Hepatocyte (in vitro differentiated cells): ENCODE measurements at regions not wholly inside any gene's neighbourhood (a gene's known extent, or its start where the extent isn't known, plus 50 kb on each side); places are given as distances from the start of the nearest gene placed in this dataset.

Experiments used
- DNase-seq: peaks from one replicate; pipeline ENCODE4 v3.0.0-alpha.2; 2016; ENCODE audit warnings: low spot score
- H2AFZ ChIP-seq: fragments of 200-600 bp; sonication (generic); 2 replicates; pipeline ENCODE4 v1.6.0; 2016; ENCODE audit warnings: antibody characterized with exemption, mild to moderate bottlenecking
- H3K27ac ChIP-seq: fragments of 200-600 bp; sonication (generic); 2 replicates; pipeline ENCODE4 v1.5.1; 2016; ENCODE audit warnings: mild to moderate bottlenecking
- H3K27me3 ChIP-seq: fragments of 200-600 bp; sonication (generic); 2 replicates; pipeline ENCODE4 v1.6.1; 2016
- H3K36me3 ChIP-seq: fragments of 200-600 bp; sonication (generic); replicated peaks from 2 replicates; pipeline ENCODE4 v1.5.1; 2016; ENCODE audit warnings: low read depth; ENCODE audit not compliant: insufficient read depth
- H3K4me1 ChIP-seq: fragments of 200-600 bp; sonication (generic); 2 replicates; pipeline ENCODE4 v1.5.1; 2016; ENCODE audit warnings: mild to moderate bottlenecking, moderate library complexity; ENCODE audit not compliant: insufficient read depth
- H3K4me2 ChIP-seq: fragments of 200-600 bp; sonication (generic); 2 replicates; pipeline ENCODE4 v1.6.0; 2016
- H3K4me3 ChIP-seq: fragments of 200-600 bp; sonication (generic); 2 replicates; pipeline ENCODE4 v1.5.1; 2016; ENCODE audit warnings: mild to moderate bottlenecking
- H3K79me2 ChIP-seq: fragments of 200-600 bp; sonication (generic); 2 replicates; pipeline ENCODE4 v1.6.0; 2017; ENCODE audit warnings: mild to moderate bottlenecking
- H3K9me2 ChIP-seq: fragments of 200-600 bp; sonication (generic); replicated peaks from 2 replicates; pipeline ENCODE4 v1.6.0; 2017; ENCODE audit warnings: mild to moderate bottlenecking; ENCODE audit not compliant: insufficient read depth
- H3K9me3 ChIP-seq: fragments of 200-600 bp; sonication (generic); 2 replicates; pipeline ENCODE4 v1.5.1; 2016; ENCODE audit warnings: low read depth, mild to moderate bottlenecking
- H4K20me1 ChIP-seq: fragments of 200-600 bp; sonication (generic); 2 replicates; pipeline ENCODE4 v1.6.0; 2016; ENCODE audit warnings: mild to moderate bottlenecking; ENCODE audit not compliant: insufficient read depth, poor library complexity, severe bottlenecking
- EZH2 ChIP-seq: fragments of 200-600 bp; sonication (generic); IDR thresholded peaks from 2 replicates; pipeline ENCODE4 v1.6.1; 2016; ENCODE audit warnings: antibody characterized with exemption, mild to moderate bottlenecking, borderline replicate concordance
- EZH2phosphoT487 ChIP-seq: fragments of 200-600 bp; sonication (generic); IDR thresholded peaks from one replicate; pipeline ENCODE4 v1.6.1; 2018; ENCODE audit warnings: antibody characterized with exemption, mild to moderate bottlenecking, low read depth, moderate library complexity; ENCODE audit not compliant: unreplicated experiment, severe bottlenecking
- WGBS: methylation state at CpG from one replicate; pipeline ENCODE4 v1.1.6; 2016; ENCODE audit warnings: low lambda C conversion rate; ENCODE audit errors: missing lambda C conversion rate; 5-methylcytosine and 5-hydroxymethylcytosine counted together
- TF ChIP-seq, protein P1 (sequence below): fragments of 200-600 bp; sonication (generic); IDR thresholded peaks from 2 replicates; pipeline ENCODE4 v1.5.1; 2016; ENCODE audit warnings: antibody characterized with exemption, mild to moderate bottlenecking; ENCODE audit not compliant: poor library complexity

- H3K79me2 ChIP-seq, result no peaks in the 10 kb centered on the region
- no peak overlapping the region for H3K27ac ChIP-seq
- H4K20me1 ChIP-seq, result no peaks in the 10 kb centered on the region
- no peak overlapping the region for H3K4me3 ChIP-seq
- no peaks in the 10 kb centered on the region for H3K9me3 ChIP-seq
- H3K4me2 ChIP-seq, result no peak overlapping the region
- H3K36me3 ChIP-seq, result no peaks in the 10 kb centered on the region
- no peak overlapping the region for H2AFZ ChIP-seq
- DNase-seq, result no peak
- no peaks in the 10 kb centered on the region for H3K9me2 ChIP-seq
- peaks cover 3% of the 10 kb centered on the region for H3K4me1 ChIP-seq
- 86% methylated on average over 6 of the region's 6 CpGs for WGBS
- TF ChIP-seq EZH2, result no peak
- TF ChIP-seq EZH2phosphoT487, result no peak
- TF ChIP-seq, protein P1, sequence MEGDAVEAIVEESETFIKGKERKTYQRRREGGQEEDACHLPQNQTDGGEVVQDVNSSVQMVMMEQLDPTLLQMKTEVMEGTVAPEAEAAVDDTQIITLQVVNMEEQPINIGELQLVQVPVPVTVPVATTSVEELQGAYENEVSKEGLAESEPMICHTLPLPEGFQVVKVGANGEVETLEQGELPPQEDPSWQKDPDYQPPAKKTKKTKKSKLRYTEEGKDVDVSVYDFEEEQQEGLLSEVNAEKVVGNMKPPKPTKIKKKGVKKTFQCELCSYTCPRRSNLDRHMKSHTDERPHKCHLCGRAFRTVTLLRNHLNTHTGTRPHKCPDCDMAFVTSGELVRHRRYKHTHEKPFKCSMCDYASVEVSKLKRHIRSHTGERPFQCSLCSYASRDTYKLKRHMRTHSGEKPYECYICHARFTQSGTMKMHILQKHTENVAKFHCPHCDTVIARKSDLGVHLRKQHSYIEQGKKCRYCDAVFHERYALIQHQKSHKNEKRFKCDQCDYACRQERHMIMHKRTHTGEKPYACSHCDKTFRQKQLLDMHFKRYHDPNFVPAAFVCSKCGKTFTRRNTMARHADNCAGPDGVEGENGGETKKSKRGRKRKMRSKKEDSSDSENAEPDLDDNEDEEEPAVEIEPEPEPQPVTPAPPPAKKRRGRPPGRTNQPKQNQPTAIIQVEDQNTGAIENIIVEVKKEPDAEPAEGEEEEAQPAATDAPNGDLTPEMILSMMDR, result no peak
- H3K27me3 ChIP-seq, result no peaks in the 10 kb centered on the region
Observed at GRCh38 chr6:4352731-4353130, 217.4 kb upstream of the ECI2 start.

DNA sequence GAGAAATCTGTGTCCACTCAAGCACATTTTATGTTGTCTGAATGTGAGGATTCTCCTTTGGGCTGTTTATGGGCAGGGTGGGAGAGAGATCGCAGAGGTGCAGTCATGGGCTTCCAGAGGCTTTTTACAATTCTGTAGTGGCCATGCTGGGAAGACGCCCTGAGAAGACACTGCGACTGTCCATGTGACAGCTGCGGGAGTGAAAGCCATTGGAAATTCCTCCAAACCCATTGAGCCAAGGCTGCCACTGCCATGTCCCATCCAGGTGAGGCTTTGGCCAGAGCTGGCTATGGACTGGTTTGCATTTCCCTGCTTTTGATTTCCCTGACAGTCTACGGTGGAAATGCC lies 216.9 kb upstream of the ECI2 start:
- Histone ChIP-seq H4K20me1 (no peaks in the 10 kb centered on the region), H3K79me2 (no peaks in the 10 kb centered on the region), H3K27me3 (no peaks in the 10 kb centered on the region), H2AFZ (no peak overlapping the region), H3K36me3 (no peaks in the 10 kb centered on the region), H3K9me3 (no peaks in the 10 kb centered on the region), H3K4me2 (peak overlapping the region; percentile 58), H3K4me3 (no peak overlapping the region), H3K27ac (peak overlapping the region; percentile 42), H3K4me1 (peaks cover 3% of the 10 kb centered on the region), H3K9me2 (no peaks in the 10 kb centered on the region)
- DNase-seq, result no peak
- 90% methylated on average over 5 of the region's 5 CpGs for WGBS
- no peak for TF ChIP-seq EZH2phosphoT487
- TF ChIP-seq, protein P1, result no peak
- TF ChIP-seq EZH2, result no peak

GRCh38 chr6:4351520-4352321 lies 216.3 kb upstream of the ECI2 start:
- H3K36me3 ChIP-seq, result no peaks in the 10 kb centered on the region
- TF ChIP-seq EZH2phosphoT487 (no peak), EZH2 (no peak)
- TF ChIP-seq, protein P1, result no peak
- peak overlapping the region; percentile 58 for H3K4me2 ChIP-seq
- H3K9me3 ChIP-seq, result no peaks in the 10 kb centered on the region
- peak; percentile 51 for DNase-seq
- no peaks in the 10 kb centered on the region for H3K79me2 ChIP-seq
- peaks cover 3% of the 10 kb centered on the region for H3K4me1 ChIP-seq
- peak overlapping the region; percentile 26 for H2AFZ ChIP-seq
- H3K4me3 ChIP-seq, result no peak overlapping the region
- H3K9me2 ChIP-seq, result no peaks in the 10 kb centered on the region
- WGBS, result 52% methylated on average over 21 of the region's 21 CpGs
- peak overlapping the region; percentile 42 for H3K27ac ChIP-seq
- H4K20me1 ChIP-seq, result no peaks in the 10 kb centered on the region
- H3K27me3 ChIP-seq, result no peaks in the 10 kb centered on the region
